MM.1S (cell line): ENCODE measurements at regions not wholly inside any gene's neighbourhood (a gene's known extent, or its start where the extent isn't known, plus 50 kb on each side); places are given as distances from the start of the nearest gene placed in this dataset.

Experiments used
- DNase-seq: peaks from one replicate; pipeline ENCODE4 v3.0.0-alpha.2; 2015
- H2AFZ ChIP-seq: fragments of 300-600 bp; sonication (generic); 2 replicates; pipeline ENCODE4 v1.6.0; 2016; ENCODE audit warnings: antibody characterized with exemption, low read length
- H3F3A ChIP-seq: fragments of 300-600 bp; sonication (generic); 2 replicates; pipeline ENCODE4 v1.6.1; 2016; ENCODE audit warnings: mild to moderate bottlenecking, antibody characterized with exemption, low read length, moderate library complexity, mixed read lengths; ENCODE audit not compliant: insufficient read depth
- H3K27ac ChIP-seq: fragments of 300-600 bp; sonication (generic); 2 replicates; pipeline ENCODE4 v1.5.1; 2016; ENCODE audit warnings: mild to moderate bottlenecking, low read length
- H3K27me3 ChIP-seq: fragments of 300-600 bp; sonication (generic); replicated peaks from 2 replicates; pipeline ENCODE4 v1.6.0; 2016; ENCODE audit warnings: low read length; ENCODE audit not compliant: insufficient read depth
- H3K36me3 ChIP-seq: fragments of 300-600 bp; sonication (generic); replicated peaks from 2 replicates; pipeline ENCODE4 v1.6.1; 2016; ENCODE audit warnings: mild to moderate bottlenecking, low read length, mixed read lengths; ENCODE audit not compliant: insufficient read depth
- H3K4me1 ChIP-seq: fragments of 300-600 bp; sonication (generic); 2 replicates; pipeline ENCODE4 v1.6.1; 2016; ENCODE audit warnings: low read length, mixed read lengths
- H3K4me2 ChIP-seq: fragments of 300-600 bp; sonication (generic); 2 replicates; pipeline ENCODE4 v1.6.0; 2016; ENCODE audit warnings: low read depth, low read length
- H3K4me3 ChIP-seq: fragments of 300-600 bp; sonication (generic); 2 replicates; pipeline ENCODE4 v1.5.1; 2016; ENCODE audit warnings: low read length, mixed read lengths
- H3K79me2 ChIP-seq: fragments of 300-600 bp; sonication (generic); 2 replicates; pipeline ENCODE4 v1.6.1; 2016; ENCODE audit warnings: mixed run types, low read length, mixed read lengths
- H3K9ac ChIP-seq: fragments of 300-600 bp; sonication (generic); 2 replicates; pipeline ENCODE4 v1.6.1; 2016; ENCODE audit warnings: low read length, mixed read lengths
- H3K9me2 ChIP-seq: fragments of 300-600 bp; sonication (generic); replicated peaks from 2 replicates; pipeline ENCODE4 v1.6.1; 2016; ENCODE audit warnings: mild to moderate bottlenecking, low read length, mixed read lengths; ENCODE audit not compliant: insufficient read depth
- H3K9me3 ChIP-seq: fragments of 300-600 bp; sonication (generic); replicated peaks from 2 replicates; pipeline ENCODE4 v1.6.1; 2016; ENCODE audit warnings: mild to moderate bottlenecking, low read length, mixed read lengths; ENCODE audit not compliant: insufficient read depth
- H4K20me1 ChIP-seq: fragments of 300-600 bp; sonication (generic); 2 replicates; pipeline ENCODE4 v1.6.1; 2016; ENCODE audit warnings: mild to moderate bottlenecking, low read length, moderate library complexity, mixed read lengths; ENCODE audit not compliant: insufficient read depth
- CTCF ChIP-seq: fragments of 300-600 bp; sonication (generic); IDR thresholded peaks from 2 replicates; pipeline ENCODE4 v1.5.1; 2016; ENCODE audit warnings: antibody characterized with exemption, low read length, mixed read lengths
- EZH2 ChIP-seq: fragments of 300-600 bp; sonication (generic); optimal IDR thresholded peaks from 2 replicates; pipeline ENCODE3; 2017; ENCODE audit warnings: low read depth, mild to moderate bottlenecking, antibody characterized with exemption, low read length, mixed read lengths
- EZH2phosphoT487 ChIP-seq: fragments of 300-600 bp; sonication (generic); IDR thresholded peaks from 2 replicates; pipeline ENCODE4 v1.6.1; 2018; ENCODE audit warnings: antibody characterized with exemption, low read length

GRCh38 chrX:45712067-45712466 lies 511.4 kb upstream of the DIPK2B start:
- no peaks in the 10 kb centered on the region for H3K79me2 ChIP-seq
- no peak overlapping the region for H3K27ac ChIP-seq
- H3F3A ChIP-seq, result no peaks in the 10 kb centered on the region
- H3K9me2 ChIP-seq, result no peaks in the 10 kb centered on the region
- H3K4me3 ChIP-seq, result no peak overlapping the region
- no peaks in the 10 kb centered on the region for H3K27me3 ChIP-seq
- no peaks in the 10 kb centered on the region for H4K20me1 ChIP-seq
- no peak overlapping the region for H3K9ac ChIP-seq
- no peaks in the 10 kb centered on the region for H3K36me3 ChIP-seq
- no peak overlapping the region for H3K4me2 ChIP-seq
- H3K4me1 ChIP-seq, result peaks cover 9% of the 10 kb centered on the region; the same call in 1 of the 2 replicates
- DNase-seq, result no peak
- no peak overlapping the region for H2AFZ ChIP-seq
- TF ChIP-seq CTCF (no peak), EZH2phosphoT487 (no peak)
- H3K9me3 ChIP-seq, result no peaks in the 10 kb centered on the region

GRCh38 chrX:45711231-45711630 lies 510.6 kb upstream of the DIPK2B start:
- Histone ChIP-seq H3K4me3 (no peak overlapping the region), H3K79me2 (no peaks in the 10 kb centered on the region), H3K27ac (no peak overlapping the region), H3K9me3 (no peaks in the 10 kb centered on the region), H3K27me3 (no peaks in the 10 kb centered on the region), H3K4me1 (peaks cover 9% of the 10 kb centered on the region; the same call in 1 of the 2 replicates), H4K20me1 (no peaks in the 10 kb centered on the region), H2AFZ (no peak overlapping the region), H3F3A (no peaks in the 10 kb centered on the region), H3K9me2 (no peaks in the 10 kb centered on the region), H3K9ac (no peak overlapping the region), H3K4me2 (no peak overlapping the region), H3K36me3 (no peaks in the 10 kb centered on the region)
- no peak for TF ChIP-seq EZH2phosphoT487
- TF ChIP-seq EZH2, result no peak
- no peak for TF ChIP-seq CTCF
- no peak for DNase-seq

- Histone ChIP-seq H3K4me3 (no peak overlapping the region), H3K9ac (no peak overlapping the region), H3F3A (no peaks in the 10 kb centered on the region), H3K9me3 (no peaks in the 10 kb centered on the region), H3K79me2 (no peaks in the 10 kb centered on the region), H3K9me2 (no peaks in the 10 kb centered on the region), H4K20me1 (no peaks in the 10 kb centered on the region), H3K36me3 (no peaks in the 10 kb centered on the region), H3K4me1 (peaks cover 6% of the 10 kb centered on the region; the same call in 1 of the 2 replicates), H3K27ac (no peak overlapping the region), H3K27me3 (no peaks in the 10 kb centered on the region), H2AFZ (no peak overlapping the region), H3K4me2 (no peak overlapping the region)
- TF ChIP-seq EZH2phosphoT487 (no peak), EZH2 (no peak), CTCF (no peak)
- DNase-seq, result no peak
Measured at GRCh38 chrX:45710081-45710801, 509.6 kb upstream of the DIPK2B start.
